NCI-H128 (cell line): ENCODE measurements at regions not wholly inside any gene's neighbourhood (a gene's known extent, or its start where the extent isn't known, plus 50 kb on each side); places are given as distances from the start of the nearest gene placed in this dataset.
"Not testable (repeated sequence)": the region's sequence is repeated elsewhere in the genome, so short reads cannot be mapped to it uniquely, and the experiment has no call there.

Experiments
- DNase-seq: peaks from one replicate; lab custom pipeline; 2025; ENCODE audit not compliant: unreplicated experiment; lab: John Stamatoyannopoulos, UW

GRCh38 chr17:68782789-68783188 is 172.4 kb downstream of the ABCA8 start:
- DNase-seq: no peak

- DNase-seq: no peak
These were observed 174.6 kb downstream of the ABCA8 start for GRCh38 chr17:68780596-68780995.

GRCh38 chr17:68778726-68779125 is 176.5 kb downstream of the ABCA8 start:
- DNase-seq: no peak

- DNase-seq: peak; percentile 13
These were observed 176.9 kb upstream of the FAM20A start for GRCh38 chr17:68777856-68778694.

GRCh38 chr17:68777243-68777855 is 176.2 kb upstream of the FAM20A start:
- no peak for DNase-seq

GRCh38 chr17:68776451-68776850 is 175.3 kb upstream of the FAM20A start:
- DNase-seq: no peak

- DNase-seq: no peak
These were observed 174.8 kb upstream of the FAM20A start for GRCh38 chr17:68775969-68776368.

- no peak for DNase-seq
These were observed 174.2 kb upstream of the FAM20A start for GRCh38 chr17:68775318-68775717.

- no peak for DNase-seq
These were observed 170.8 kb upstream of the FAM20A start for GRCh38 chr17:68771867-68772515.

- no peak for DNase-seq
These were observed 167.6 kb upstream of the FAM20A start for GRCh38 chr17:68768804-68769203.

GRCh38 chr17:68766640-68767039 is 165.5 kb upstream of the FAM20A start:
- DNase-seq: no peak

GRCh38 chr17:68763562-68763961 is 162.4 kb upstream of the FAM20A start:
- no peak for DNase-seq

- no peak for DNase-seq
These were observed 161.7 kb upstream of the FAM20A start for GRCh38 chr17:68762911-68763310.

- DNase-seq: no peak
These were observed 158.9 kb upstream of the FAM20A start for GRCh38 chr17:68760141-68760475.

- peak; percentile 25 for DNase-seq
These were observed 158.4 kb upstream of the FAM20A start for GRCh38 chr17:68759343-68760140.

- no peak for DNase-seq
These were observed 157.8 kb upstream of the FAM20A start for GRCh38 chr17:68759002-68759342.

GRCh38 chr17:68757866-68758757 is 156.9 kb upstream of the FAM20A start:
- DNase-seq: not testable (repeated sequence)

- no peak for DNase-seq
These were observed 153.0 kb upstream of the FAM20A start for GRCh38 chr17:68753985-68754769.

- DNase-seq: no peak
These were observed 149.0 kb upstream of the FAM20A start for GRCh38 chr17:68750208-68750562.
